NCI-H1105 (cell line): ENCODE measurements at regions not wholly inside any gene's neighbourhood (a gene's known extent, or its start where the extent isn't known, plus 50 kb on each side); places are given as distances from the start of the nearest gene placed in this dataset.
"Not testable (repeated sequence)": the region's sequence is repeated elsewhere in the genome, so short reads cannot be mapped to it uniquely, and the experiment has no call there.

Source experiments
- DNase-seq: peaks from one replicate; lab custom pipeline; 2025; lab: John Stamatoyannopoulos, UW

DNA sequence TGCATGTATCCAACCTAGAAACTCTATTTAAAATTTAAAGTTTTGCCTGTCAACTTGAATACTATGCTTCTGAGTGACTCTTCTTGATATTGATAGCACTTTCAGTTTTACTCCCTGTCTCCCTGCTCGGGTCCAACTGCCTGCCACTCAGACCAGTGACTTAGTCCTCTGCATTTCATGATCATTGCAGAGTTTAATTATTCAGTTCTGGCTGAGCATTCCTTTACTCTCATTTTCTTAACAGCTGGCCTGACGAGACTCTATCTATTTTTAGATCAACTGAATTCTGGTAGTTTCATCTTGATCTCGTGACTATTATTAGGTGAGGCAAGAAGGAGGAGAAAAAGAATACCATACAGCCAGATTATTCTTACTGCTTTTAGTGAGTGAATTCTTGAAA is 617.4 kb downstream of the SI start:
- no peak for DNase-seq

DNA sequence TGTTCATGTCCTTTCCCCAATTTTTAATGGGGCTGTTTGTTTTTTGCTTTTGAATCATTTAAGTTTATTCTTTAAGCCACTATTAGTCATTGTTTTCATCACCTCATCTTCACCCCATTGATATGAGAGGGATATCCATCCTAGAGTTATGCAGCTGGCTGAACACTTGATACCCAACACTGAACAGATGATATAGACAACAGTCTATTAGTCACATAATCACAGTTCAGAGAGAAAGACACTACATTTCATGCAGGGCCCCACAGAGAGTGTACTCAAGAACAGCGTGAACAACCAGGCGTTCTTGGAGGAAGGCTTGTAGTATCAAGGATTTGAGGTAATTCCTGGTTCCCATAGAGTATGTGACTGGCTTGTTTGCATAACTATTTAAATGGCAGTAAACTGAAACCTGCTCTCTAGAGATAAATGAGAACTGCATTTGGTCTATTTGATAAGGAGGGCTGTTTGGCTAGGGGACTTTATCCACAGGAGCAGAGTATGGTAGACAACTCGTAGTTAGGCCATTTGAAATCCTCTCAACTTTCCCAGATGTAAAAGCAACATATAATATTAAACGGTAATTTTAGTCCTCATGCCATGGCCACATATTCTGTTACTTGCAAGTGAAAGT is 618.7 kb downstream of the SI start:
- DNase-seq: peak; percentile 40

GRCh38 chr3:164458986-164459385 is 619.3 kb downstream of the SI start:
- DNase-seq: no peak

- no peak for DNase-seq
Measured at GRCh38 chr3:164453714-164454113, 624.6 kb downstream of the SI start.

DNA sequence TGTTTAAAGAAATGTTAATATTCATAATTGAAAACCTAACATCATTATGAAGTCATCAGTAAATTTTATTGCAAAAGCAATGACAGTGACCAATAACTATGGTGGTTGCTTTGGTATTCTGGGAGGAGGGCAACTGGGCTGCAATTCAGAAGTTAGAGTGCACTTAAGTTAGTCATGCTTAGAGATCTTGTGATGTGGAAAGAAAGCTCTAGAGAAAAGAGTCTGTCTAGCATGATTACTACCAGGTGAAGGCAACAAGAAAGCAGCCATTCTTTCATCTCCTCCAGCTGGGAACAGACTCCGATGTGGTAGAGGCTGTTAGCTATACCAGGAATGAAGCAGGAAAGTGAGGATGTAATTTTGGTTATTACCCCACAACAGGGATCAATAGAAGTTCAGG is 625.6 kb downstream of the SI start:
- DNase-seq: no peak

- no peak for DNase-seq
Measured at GRCh38 chr3:164451072-164451910, 627.0 kb downstream of the SI start.

- no peak for DNase-seq
Measured at GRCh38 chr3:164450276-164450905, 627.9 kb downstream of the SI start.

GRCh38 chr3:164419220-164419619 is 659.1 kb downstream of the SI start:
- DNase-seq: no peak

- peak; percentile 98 for DNase-seq
Measured at GRCh38 chr3:164418414-164418813, 659.9 kb downstream of the SI start.

- DNase-seq: no peak
Measured at GRCh38 chr3:164417955-164418354, 660.3 kb downstream of the SI start.

DNA sequence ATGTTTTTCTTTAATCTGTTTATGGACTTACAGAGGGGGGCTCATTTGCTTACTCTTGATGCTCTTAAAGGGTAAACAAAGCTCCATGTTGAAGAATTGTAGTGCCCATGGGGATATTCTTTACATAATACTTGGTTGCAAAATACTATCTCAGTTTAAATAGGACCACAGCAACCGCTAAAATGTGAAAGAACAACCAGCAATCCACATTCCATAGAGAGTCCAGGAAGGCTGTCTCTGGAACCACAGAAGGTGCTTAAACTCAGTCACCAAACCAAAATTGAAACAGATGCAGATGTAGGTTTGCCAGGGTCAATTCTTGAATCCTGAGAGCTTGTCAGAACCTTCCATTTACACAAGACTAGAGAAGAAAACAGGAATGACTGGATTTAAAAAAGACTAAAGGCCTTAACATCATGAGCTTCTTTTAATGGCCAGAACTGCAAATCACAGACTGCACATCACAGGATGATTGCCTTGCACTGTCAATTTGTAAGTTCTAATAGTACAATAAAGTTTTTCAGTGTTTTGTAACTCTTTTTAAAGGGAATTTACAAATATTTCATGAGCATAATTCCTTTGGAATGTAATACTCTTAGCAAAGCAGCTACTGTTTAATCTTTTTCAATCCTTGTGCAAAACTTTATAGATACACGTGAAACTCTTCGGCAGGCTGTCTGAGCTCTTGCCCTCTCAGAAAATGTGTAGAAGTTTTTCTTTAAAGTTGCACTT is 661.6 kb downstream of the SI start:
- no peak for DNase-seq

DNA sequence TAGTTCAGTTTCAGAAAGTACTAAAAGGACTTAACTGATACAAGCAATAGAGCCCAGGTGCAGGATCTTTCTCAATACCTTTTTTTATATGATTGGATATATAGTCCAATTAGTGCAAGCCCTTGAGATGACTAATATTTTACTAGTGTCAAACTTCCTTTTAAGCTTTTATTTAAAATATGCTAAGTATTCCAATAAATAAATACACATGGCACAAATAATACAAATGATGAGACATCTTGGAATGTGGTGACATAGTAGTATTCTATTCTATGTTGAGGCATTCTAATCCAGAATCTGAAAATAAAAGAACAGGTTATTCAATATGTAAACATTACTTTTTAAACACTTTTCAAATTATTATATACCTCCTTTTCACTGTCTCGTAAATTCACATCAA is 670.0 kb downstream of the SI start:
- DNase-seq: no peak

DNA sequence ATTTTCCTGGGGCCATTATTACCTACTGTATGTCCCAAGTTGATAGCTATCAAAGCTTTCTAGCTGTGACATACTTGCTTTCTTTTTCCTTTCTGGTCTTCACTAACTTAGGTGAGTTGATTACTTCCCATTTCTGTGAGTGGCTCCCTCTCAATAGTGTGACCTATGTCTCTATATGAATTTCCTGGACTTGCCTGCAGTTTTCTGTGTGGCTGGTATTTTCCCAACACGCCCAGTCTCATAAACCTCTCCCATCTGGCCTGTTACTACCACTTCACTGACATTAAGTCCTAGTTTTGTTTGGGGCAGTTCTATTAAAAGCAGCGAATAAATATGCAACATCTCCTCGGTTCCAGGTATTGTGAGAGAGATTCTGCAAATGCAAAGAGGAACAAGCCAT is 671.2 kb downstream of the SI start:
- no peak for DNase-seq

DNA sequence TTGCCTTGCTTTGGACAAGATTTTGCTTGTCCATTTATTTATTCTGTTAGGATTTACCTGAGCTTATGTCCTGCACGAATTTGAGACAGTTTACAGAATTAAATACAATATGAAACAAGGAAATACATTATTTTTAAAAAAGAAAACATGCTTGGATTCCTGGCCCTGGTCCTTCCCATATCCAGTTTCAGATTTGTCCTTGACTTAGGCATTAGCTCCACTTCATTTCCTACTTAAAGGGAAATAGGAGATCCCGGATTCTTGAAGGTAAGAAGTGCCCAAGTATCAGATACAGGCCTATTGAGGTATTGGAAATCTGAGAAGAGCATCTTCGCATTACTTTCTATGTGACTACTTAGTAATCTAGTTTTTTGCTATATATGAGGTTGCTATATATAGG is 672.0 kb downstream of the SI start:
- no peak for DNase-seq

GRCh38 chr3:164401923-164402322 is 676.4 kb downstream of the SI start:
- DNase-seq: no peak

- DNase-seq: not testable (repeated sequence)
Measured at GRCh38 chr3:164401440-164401839, 676.9 kb downstream of the SI start.

DNA sequence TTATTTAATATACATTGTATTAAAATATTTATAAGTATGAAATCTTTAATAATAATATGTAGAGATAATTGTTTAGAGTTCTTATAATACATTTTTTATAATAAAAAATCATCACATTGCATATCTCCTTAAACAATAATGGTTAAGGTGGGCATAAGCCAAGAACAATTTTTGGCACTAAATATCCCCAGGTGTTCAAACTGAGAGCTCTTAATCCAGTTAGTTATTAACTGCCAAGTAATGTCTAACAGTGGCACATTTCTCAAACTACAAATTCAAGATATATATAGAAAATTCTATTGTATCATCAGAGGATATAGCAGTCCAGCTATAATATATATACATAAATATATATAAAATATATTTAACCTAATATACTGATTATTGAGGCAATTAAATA is 680.8 kb downstream of the SI start:
- DNase-seq: no peak

DNA sequence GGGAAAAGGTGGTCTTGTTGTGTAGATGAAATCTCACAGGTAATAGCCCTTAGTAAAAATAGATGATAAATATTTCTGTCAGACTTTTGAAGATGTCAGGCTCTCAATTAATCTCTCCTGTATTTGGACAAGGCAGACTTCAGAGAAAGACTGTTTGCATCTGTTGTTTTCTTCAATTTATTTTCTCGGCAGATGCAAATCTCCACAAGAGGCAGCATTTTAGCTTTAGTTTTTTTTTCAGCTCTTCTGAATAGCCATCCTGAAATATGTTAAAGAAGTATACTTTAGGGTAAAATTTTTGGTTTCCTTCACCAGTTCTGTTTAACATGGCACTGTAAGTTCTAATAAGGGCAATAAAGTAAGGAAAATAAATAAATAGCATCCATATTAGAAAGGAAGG is 685.1 kb downstream of the SI start:
- DNase-seq: no peak

DNA sequence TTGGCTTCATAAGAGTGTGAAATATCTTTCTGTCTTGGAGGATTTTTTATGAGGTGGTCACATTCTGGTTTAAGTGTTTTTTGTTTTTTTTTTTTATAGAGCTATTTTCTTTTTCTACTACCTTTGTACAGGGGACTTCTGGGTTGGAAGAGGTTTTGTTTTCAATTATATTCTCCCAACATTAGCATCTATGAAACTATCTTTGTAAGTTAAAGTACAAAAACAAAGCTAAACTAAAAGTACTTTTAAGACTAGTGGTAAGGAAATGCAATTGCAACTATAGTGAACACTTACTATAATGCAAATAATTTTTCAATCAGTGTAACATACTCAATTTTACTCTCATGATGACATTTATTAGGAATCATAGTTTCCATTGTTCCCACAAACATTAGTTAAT is 688.2 kb downstream of the SI start:
- no peak for DNase-seq

- DNase-seq: no peak
Measured at GRCh38 chr3:164387236-164387635, 691.1 kb downstream of the SI start.

DNA sequence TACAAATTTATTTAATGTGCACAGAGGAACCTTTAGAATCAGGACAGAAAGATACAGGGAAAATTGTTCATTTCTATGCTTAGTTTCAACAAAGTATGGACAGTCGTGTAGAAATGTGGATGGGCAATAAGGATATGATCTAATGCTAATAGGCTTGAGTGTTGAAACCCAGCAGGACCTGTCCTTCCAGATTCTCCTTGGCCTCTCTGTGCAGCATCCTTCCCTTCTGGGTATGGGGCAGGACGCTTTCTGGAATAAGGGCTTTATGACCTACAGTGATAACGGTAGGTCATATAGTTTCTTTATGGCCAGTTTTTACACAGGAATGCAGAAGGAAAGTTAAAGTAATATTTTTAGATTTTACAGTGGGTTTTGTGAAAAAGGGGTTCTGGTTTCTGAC is 698.1 kb downstream of the SI start:
- DNase-seq: no peak

DNA sequence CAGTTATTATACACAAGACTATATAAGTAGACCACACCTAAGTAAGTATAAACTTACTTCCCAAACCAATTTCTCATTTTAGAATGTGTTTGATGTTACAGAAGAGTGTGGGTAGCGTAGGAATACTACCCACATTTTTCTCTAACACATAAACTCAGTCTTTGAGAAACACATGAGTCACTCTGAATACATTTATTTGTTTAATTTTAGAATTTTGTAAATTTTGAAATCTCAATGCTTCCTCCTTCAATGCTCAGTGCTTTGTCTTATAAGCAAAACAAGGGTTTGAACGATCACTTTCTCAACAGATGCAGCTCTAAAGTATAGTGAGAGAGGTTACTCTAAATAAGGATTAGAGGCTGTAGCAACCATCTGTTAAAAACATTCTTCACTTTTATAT is 700.8 kb downstream of the SI start:
- no peak for DNase-seq

DNA sequence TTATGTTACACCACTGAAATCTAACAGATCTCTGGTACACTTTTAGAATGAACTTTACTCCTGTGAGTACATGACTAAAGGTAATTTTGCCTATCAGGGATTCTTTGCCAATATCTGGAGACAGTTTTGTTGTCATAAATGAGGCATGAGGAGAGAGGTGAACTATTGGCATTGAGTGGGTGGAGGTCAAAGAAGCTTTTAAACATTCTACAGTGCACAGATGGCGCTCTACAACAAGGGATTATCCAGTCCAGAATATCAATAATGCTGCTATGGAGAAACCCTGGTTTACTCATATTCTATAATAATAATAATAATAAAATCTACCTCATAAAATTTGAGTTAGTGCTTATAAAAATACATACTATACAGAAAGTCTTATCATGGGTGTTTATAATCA is 702.3 kb downstream of the SI start:
- no peak for DNase-seq
